ENCODE measurements at regions not wholly inside any gene's neighbourhood (a gene's known extent, or its start where the extent isn't known, plus 50 kb on each side); places are given as distances from the start of the nearest gene placed in this dataset.
"Not testable (repeated sequence)": the region's sequence is repeated elsewhere in the genome, so short reads cannot be mapped to it uniquely, and the experiment has no call there.

DNA sequence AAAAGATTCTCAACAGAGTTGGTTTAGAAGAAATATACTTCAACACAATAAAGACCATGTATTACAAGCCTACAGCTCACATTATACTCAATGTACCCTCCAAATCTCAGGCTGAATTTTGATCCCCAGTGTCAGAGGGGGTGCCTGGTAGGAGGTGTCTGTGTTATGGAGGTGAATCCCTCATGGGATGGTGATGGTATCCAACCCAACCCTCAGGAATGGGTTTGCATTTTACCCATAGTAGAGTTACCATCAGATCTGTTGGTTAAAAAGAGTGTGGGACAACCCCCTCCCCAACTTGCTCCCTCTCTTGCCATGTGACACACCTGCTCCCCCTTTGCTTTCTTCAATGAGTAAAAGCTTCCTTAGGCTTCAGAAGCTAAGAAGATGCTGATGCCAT is 205.5 kb downstream of the POTEM start:
- not testable (repeated sequence) for DNase-seq (ENCODE audit: low spot score)

DNA sequence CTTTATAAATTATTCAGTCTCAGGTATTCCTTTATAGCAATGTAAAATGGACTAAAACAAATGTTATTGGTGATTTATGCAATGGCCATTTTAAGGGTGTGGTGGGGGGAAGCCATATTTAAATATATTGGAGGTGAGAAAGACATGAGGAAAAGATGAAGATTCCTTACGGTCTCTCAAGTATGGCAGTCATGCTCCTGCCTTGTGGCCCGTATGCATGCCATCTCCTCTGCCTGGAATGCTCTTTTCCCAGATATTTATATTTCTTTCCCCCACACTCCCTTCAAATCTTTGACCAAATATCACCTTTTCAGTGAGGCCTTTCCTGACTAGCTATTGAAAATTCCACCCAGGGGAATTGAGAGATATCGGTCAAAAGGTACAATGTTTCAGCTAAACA is 206.0 kb downstream of the POTEM start:
- not testable (repeated sequence) for DNase-seq (ENCODE audit: low spot score)

DNA sequence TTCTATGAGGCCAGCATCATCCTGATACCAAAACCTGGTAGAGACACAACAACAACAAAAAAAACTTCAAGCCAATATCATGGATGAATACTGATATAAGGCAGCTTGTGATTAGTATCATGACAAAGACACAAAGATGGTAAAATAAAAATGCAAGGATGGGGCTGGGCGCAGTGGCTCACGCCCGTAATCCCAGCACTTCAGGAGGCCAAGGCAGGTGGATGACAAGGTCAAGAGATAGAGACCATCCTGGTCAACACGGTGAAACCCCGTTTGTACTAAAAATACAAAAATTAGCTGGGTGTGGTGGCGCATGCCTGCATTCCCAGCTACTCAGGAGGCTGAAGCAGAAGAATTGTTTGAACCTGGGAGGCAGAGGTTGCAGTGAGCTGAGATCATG is 210.2 kb downstream of the POTEM start:
- not testable (repeated sequence) for DNase-seq (ENCODE audit: low spot score)

DNA sequence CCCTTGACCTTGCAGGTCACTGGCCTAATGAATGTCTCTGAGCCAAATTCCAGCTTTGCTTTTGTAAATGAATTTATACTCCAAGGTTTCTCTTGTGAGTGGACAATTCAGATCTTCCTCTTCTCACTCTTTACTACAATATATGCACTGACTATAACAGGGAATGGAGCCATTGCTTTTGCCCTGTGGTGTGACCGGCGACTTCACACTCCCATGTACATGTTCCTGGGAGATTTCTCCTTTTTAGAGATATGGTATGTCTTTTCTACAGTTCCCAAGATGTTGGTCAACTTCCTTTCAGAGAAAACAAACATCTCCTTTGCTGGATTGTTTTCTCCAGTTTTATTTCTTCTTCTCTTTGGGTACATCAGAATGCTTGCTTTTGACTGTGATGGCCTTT is 213.1 kb downstream of the POTEM start:
- not testable (repeated sequence) for DNase-seq (ENCODE audit: low spot score)

DNA sequence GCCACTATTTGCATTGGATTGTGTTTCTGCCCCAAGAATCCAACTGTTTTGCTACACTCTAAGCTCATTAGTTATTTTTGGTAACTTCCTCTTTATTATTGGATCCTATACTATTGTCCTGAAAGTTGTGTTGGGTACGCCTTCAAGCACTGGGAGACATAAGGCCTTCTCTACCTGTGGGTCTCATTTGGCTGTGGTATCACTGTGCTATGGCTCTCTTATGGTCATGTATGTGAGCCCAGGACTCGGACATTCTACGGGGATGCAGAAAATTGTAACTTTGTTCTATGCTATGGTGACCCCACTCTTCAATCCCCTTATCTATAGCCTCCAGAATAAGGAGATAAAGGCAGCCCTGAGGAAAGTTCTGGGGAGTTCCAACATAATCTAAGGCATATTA is 213.6 kb downstream of the POTEM start:
- DNase-seq (ENCODE audit: low spot score): not testable (repeated sequence)

DNA sequence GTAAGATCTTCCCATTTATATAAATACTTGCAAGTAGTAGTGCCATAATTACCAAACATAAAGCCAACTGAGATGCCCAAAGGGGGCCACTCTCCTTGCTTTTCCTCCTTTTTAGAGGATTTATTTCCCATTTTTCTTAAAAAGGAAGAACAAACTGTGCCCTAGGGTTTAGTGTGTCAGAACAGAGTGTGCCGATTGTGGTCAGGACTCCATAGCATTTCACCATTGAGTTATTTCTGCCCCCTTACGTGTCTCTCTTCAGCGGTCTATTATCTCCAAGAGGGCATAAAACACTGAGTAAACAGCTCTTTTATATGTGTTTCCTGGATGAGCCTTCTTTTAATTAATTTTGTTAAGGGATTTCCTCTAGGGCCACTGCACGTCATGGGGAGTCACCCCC is 227.9 kb downstream of the POTEM start:
- DNase-seq (ENCODE audit: low spot score): not testable (repeated sequence)

DNA sequence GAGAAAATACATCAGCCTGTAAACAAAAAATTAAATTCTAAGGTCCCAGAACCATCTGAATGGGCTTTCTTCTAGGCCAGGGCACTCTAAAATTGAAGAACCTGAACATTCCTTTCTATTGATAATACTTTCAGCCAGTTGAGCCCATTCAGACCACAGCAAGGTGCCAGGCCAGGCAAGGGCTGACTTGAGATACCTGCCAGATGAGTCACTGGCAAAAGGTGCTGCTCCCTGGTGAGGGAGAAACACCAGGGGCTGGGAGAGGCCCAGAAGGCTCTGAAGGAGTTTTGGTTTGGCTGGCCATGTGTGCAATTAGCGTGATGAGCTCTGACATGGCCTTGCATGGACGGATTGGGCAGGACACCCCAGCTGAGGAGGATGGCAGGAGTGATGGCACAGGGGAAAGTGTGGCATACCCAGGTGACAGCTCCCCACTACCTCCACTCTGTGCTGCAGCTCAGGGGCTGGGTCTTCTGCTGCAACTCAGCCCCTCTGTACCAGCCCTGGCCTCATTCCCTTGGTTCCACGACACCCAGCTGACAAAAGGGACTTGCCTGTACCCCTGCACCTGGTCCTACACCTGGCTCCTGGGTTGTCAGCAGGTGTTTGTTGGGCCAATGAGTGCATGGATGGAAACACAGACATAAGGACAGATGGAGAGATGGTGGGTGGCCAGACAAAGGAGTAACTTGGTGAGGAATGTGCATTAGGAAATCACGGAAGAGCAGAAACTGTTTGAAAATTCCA is 230.4 kb downstream of the POTEM start:
- DNase-seq (ENCODE audit: low spot score): not testable (repeated sequence)

DNA sequence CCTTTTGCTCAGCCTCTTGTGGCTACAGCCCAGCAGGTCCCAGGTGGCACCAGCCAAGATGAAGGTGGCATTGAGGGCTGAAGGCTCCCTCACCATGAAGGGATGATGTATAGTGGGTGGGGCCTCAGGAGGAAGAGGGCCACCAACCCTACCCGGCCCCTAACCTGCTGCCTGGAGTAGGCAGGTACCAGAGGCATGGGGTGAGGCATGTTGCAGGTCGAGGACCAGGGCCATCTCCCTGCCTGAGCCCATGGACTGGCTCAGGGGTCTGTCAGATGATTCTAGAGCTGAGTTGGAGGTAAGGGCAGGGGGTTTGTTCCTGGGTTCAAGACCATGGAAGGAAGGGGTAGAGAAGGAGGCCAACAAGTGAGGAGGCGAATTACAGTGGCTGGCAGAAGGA is 231.1 kb downstream of the POTEM start:
- not testable (repeated sequence) for DNase-seq (ENCODE audit: low spot score)

DNA sequence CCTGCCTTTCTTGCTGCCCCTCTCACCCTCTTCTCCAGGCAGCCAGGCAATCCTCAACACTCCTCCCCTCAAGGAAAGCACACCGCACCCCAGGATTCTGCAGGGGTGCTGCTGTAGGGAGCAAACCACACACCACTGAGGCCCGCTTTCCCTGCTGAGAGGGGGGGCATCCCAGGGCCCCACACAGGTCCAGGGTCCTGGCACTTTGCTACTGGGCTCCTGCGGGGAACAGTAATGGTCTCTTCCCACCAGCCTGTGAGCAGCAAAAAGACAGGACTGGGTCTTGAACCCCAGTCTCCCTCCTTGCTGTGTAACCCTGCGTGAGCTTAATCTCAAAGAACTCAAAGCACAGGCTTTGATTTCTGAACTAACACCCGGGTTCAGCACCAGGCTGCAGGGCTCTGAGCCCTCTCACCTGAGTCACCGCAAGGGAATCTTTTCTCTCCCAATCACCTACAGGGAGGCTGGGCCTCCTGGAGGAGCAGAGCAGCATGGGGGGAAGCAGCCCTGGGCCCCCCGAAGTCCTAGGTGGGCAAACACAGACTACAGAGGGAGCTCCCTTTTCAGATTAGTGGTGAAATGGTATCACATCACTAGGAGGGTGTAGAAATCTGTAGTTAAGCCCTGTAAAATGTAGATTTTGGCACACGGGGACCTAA is 232.6 kb downstream of the POTEG start:
- DNase-seq (ENCODE audit: low spot score): not testable (repeated sequence)

DNA sequence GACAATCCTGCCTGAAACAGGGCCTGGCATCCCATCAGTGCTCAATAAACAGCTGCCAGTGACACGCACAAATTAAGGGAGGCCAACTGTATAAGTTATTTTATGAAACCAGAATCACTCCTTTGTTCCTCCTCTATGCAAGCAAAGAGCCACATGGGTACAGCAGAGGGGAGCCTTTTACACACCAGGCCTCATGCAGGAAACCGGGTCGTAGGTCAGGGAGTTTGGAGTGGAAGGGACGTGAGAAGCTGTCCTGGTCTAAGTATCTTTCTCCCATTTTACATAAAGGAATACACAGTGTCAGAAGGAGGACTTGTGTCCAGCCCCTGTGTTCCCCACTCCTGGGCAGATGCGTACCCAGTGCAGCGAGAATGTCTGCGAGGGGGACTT is 232.1 kb downstream of the POTEG start:
- not testable (repeated sequence) for DNase-seq (ENCODE audit: low spot score)

DNA sequence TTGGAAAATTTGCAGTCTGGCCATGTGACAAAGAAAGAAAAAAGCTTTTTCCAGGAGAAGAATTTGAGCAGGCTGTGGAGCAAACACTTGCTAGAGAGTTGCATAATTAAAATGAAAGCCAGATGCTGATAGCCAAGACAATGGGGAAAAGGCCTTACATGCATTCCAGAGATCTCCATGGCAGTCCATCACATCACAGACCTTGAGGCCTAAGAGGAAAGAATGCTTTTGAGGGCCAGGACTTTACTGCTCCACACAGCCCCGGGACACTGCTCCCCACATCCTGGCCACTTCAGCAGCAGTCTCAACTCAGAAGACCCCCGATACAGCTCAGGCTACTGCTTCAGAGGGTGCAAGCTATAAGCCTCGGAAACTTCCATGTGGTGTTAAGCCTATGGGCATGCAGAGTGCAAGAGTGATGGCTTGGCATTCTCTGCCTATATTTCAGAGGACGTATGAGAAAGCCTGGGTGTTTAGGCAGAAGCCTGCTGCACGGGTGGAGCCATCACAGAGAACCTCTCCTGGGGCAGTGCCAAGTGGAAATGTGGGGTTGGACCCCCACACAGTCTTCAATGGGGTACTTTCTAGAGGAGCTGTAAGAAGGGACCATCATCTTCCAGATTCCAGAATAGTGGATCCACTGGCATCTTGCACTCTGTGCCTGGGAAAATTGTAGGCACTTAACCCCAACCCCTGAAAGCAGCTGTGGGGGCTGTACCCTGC is 230.7 kb downstream of the POTEG start:
- not testable (repeated sequence) for DNase-seq (ENCODE audit: low spot score)

DNA sequence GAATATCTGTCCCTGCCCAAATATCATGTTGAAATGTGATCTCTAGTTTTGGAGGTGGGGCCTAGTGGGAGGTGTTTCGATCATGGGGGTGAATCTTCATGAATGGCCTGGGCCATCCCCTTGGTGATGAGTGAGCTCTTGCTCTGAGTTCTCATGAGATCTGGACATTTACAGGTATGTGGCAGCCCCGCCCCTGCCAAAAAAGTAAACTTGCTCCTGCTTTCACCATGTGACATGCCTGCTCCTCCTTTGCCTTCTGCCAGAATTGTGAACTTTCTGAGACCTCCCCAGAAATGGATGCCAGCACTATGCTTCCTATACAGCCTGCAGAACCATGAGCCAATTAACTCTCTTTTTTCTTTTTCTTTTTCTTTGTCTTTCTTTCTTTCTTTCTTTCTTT is 229.3 kb downstream of the POTEG start:
- DNase-seq (ENCODE audit: low spot score): not testable (repeated sequence)

DNA sequence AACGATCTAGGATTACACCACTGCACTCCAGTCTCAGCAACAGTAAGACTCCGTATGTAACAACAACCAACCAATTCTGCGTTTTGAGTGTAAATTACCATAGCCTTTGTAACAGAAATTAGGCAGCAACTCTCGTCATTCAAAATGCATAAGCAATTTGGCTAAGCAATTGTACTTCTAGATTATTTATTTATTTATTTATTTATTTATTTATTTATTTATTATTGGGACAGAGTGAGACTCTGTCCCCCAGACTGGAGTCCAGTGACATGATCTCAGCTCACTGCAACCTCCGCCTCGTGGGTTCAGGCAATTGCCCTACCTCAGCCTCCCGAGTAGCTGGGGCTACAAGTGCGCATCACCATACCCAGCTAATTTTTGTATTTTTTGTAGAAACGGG is 217.7 kb downstream of the POTEG start:
- not testable (repeated sequence) for DNase-seq (ENCODE audit: low spot score)

DNA sequence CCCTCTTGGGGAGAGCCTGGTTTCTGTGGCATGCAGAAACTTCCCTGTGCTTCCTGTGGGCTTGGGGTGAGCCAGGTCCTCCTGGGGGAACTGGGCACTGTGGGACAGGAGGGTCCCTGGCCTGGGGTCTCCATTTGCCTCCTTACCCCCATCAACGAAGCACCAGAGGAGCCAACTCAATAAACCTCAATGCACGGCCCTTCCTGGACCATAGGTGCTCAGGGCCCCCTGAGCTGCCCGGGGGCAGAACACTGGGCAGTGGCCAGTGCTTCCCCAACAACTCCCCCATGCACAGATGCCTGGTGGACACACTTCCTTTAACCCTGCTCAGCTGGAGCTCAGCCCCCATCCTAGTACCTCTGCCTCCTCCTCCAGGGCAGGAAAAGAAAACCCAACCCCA is 214.7 kb downstream of the POTEG start:
- DNase-seq (ENCODE audit: low spot score): not testable (repeated sequence)

DNA sequence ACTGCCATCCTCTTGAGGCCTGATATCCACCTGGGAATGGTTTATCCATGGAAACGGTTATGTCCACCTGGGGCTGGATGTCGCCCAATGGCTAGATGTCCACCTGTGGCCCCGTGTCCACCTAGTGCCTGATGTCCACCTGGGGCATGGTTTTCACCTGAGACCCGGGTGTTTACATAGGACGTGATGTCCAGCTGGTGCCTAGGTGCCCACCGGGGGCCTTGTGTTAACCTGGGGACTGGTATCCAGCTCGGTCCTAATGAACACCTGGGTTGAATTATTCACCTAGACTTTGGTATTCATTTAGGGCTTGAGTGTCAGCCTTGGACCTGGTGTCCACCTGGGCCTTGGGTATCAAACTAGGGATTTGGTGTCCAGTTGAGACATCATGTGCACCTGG is 202.7 kb downstream of the POTEG start:
- DNase-seq (ENCODE audit: low spot score): not testable (repeated sequence)

DNA sequence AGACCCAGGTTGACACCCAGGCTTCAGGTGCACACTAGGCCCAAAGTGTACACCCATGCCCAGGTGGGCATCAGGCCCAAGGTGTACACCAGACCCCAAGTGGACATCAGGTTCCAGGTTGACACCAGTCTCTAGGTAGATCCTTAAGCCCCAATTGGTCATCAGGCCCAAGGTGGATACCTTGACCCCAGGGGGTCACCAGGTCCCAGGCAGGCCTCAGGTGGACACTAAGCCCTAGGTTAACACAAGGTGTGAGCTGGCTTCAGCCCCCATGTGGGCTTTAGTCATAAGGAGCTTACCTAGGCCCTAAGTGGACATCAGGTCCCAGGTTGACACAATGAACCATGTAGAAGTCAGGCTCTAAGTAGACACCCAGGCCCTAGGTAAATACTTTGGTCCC is 200.1 kb downstream of the POTEG start:
- DNase-seq (ENCODE audit: low spot score): not testable (repeated sequence)

DNA sequence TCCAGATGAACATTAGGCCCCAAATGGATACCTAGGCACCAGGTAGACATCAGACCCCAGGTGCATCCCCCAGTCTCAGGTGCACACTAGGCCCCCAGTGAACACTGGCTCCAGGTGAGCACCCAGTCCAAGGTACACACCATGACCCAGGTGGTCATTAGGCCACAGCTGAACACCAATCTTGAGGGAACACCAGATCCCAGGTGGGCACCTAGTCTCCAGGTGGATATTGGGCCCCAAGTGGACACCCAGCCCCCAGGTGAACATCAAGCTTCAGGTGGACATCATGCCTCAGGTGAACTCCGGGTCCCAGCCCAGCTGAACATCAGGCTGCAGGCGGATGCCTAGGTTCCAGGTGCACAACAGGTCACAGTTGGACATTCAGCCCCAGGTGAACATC is 196.5 kb downstream of the POTEG start:
- not testable (repeated sequence) for DNase-seq (ENCODE audit: low spot score)

DNA sequence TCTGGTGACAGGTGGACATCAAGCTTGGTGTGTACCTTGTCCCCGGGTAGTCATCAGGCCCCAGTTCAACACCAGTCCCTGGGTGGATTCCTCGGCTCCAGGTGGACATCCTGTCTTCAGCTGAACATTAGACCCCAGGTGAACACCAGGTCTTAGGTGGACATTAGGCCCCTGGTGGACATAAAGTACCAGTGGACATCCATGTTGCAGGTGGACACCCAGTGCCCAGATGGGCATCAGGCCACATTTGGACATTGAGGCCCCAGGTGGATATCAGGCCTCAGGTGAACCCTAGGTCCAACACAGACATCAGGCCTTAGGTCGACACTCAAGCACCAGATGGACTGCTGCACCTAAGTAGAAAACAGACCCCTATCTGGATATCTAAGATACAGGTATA is 195.6 kb downstream of the POTEG start:
- DNase-seq (ENCODE audit: low spot score): not testable (repeated sequence)

DNA sequence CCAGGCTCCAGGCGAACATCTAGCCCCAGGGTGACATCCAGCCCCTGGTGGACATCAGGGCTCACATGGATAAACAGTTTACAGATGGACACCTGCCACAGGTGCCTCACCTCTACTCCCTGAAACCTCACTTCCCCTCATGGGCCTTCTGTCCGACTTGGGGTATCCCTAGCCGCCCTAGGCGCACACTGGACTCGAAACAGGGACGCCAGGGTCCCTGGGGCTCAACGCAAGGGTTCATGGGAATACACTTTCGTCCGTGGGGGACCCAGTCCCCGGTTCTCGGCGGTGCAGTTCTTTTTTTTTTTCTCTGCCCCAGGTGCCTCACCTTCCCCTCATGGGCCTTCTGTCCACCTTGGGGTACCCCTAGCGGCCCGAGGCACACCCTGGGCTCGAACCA is 194.2 kb downstream of the POTEG start:
- DNase-seq (ENCODE audit: low spot score): not testable (repeated sequence)

DNA sequence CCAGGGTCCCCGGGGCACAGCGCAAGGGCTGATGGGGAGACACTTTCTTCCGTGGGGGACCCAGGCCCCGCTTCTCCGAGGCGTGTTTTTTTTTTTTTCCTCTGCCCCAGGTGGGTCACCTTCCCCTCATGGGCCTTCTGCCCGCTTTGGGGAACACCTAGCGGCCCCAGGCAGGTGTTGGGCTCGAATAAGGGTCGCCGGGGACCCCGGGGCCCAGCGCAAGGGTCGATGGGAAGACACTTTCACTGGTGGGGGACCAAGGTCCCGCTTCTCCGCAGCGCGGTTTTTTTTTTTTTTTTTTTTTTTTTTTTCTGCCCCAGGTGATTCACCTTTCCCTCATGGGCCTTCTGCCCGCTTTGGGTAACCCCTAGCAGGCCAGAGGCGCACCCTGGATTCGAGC is 193.8 kb downstream of the POTEG start:
- not testable (repeated sequence) for DNase-seq (ENCODE audit: low spot score)

DNA sequence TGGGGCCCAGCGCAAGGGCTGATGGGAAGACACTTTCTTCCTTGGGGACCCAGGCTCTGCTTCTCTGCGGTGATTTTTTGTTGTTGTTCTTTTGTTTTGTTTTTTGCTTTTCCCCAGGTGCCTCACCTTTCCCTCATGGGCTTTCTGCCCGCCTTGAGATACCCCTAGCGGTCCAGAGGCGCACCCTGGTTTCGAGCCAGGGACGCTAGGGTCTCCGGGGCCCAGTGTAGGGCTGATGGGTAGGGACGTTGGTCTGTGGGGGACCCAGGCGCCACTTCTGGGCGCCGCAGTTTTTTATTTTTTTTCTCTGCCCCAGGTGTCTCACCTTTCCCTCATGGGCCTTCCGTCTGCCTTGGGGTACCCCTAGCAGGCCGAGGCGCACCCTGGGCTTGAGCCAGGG is 192.7 kb downstream of the POTEG start:
- not testable (repeated sequence) for DNase-seq (ENCODE audit: low spot score)

DNA sequence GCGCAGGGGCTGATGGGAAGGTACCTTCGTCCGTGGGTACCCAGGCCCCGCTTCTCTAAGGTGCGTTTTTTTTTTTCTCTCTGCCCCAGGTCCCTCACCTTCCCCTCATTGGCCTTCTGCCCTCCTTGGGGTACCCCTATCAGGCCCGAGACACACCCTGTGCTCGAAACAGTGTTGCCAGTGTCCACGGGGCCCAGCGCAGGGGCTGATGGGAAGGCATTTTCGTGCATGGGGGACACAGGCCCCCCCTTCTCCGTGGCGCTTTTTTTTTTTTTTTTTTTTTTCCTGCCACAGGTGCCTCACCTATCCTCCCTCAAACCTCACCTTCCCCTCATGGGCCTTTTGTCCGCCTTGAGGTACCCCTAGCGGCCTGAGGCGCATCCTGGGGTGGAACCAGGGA is 191.6 kb downstream of the POTEG start:
- DNase-seq (ENCODE audit: low spot score): not testable (repeated sequence)

DNA sequence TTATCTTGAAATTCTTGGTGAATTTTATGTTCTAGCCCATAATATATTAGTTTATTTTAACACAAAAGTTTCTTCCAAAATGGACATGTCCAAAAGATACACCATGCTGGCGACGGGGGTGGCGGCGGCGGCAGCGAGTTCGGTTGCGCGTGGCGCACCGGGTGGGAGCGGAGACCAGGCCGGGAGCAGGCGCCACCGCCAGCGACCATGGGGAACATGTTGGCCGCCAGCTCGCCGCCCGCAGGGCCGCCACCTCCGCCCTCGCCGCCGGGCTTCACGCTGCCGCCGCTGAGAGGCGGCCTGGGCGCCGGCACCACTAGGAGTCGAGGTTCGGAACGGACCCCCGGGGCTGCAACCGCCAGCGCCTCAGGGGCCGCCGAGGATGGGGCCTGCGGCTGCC is 167.2 kb downstream of the POTEG start:
- not testable (repeated sequence) for DNase-seq (ENCODE audit: low spot score)
